GM12874 (cell line): ENCODE measurements at regions not wholly inside any gene's neighbourhood (a gene's known extent, or its start where the extent isn't known, plus 50 kb on each side); places are given as distances from the start of the nearest gene placed in this dataset.

ENCODE experiments used
- CTCF ChIP-seq: IDR thresholded peaks from 2 replicates; pipeline ENCODE4 v1.5.1; 2011; ENCODE audit warnings: low read depth, mild to moderate bottlenecking, control low read depth, low read length, moderate library complexity; ENCODE audit not compliant: insufficient read depth

DNA sequence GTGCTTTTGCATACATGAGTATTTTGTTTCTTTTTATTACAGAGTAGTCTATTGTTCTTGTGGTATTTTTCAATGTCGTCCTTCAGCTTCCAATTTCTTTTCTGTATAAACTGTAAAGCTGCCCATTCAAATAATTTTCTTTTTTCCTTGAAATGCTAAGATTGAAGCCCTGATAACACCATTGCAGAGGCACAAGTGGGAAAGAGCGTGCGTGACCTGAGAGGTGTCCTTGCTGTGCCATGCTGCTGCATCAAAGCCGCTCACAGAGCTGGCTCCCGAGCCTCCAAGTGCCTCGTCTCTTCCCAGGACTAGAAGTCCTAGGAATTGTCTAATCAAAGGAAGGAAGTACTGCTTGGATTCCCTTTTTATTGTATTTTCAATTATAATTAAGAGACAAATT is 101.9 kb upstream of the PFN2 start:
- no peak for TF ChIP-seq CTCF

DNA sequence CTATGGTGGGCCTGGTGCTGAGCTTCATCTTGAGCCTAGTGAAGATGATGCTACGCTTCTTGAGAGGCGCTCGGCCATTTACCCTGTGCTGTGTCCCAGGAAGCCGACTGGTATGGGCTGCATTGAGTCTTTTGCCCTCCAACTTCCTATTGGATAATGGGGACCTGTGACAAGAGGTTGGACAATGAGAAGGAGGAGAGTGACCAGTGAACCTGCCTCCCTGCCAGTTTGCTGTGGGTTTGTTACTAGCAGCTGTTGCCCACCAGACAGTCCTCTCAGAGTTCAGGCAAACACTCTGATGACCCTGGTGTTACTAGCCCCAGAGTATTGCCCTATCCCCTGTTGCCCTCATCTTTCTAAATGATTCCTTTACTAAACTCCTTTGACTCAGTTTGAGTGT is 99.6 kb upstream of the PFN2 start:
- no peak for TF ChIP-seq CTCF

- TF ChIP-seq CTCF = no peak
These were observed 98.9 kb upstream of the PFN2 start for GRCh38 chr3:150069633-150070032.

DNA sequence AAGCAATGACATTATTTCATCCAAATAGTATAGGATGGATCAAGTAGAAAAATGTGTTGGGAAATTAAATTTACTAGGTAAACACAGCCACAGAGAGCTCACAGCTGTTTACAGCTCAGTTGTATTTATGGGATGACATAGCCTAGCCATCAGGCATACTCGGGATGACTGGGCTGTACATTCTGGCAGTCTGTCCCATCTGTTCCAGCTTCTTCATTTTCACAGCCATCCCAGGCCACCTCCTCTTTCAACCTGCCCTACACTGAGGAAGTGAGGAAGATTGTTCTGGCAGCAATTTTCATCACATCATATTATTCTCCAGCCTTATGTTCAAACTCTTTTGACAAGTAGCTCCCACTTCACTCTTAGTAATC is 98.4 kb upstream of the PFN2 start:
- no peak for TF ChIP-seq CTCF

- no peak for TF ChIP-seq CTCF
These were observed 97.9 kb upstream of the PFN2 start for GRCh38 chr3:150068440-150069153.

- TF ChIP-seq CTCF = no peak
These were observed 96.9 kb upstream of the PFN2 start for GRCh38 chr3:150067561-150067960.

GRCh38 chr3:150064971-150065370 is 94.3 kb upstream of the PFN2 start:
- no peak for TF ChIP-seq CTCF

GRCh38 chr3:150063237-150063636 is 92.5 kb upstream of the PFN2 start:
- TF ChIP-seq CTCF = no peak
